ENCODE measurements at regions not wholly inside any gene's neighbourhood (a gene's known extent, or its start where the extent isn't known, plus 50 kb on each side); places are given as distances from the start of the nearest gene placed in this dataset.

- no peak overlapping the region for H2BK20ac ChIP-seq (ENCODE audit: low read depth, low read length, poor library complexity, severe bottlenecking)
- no peak overlapping the region for H2BK5ac ChIP-seq (ENCODE audit: insufficient read length, low read length)
- H2AFZ ChIP-seq (ENCODE audit: low read length), result no peak overlapping the region
- H4K8ac ChIP-seq (replicated peaks; ENCODE audit: insufficient read length, low read depth, low read length), result no peak overlapping the region
- H2BK12ac ChIP-seq (ENCODE audit: insufficient read length, low read depth, low read length), result no peak overlapping the region
- H3K27me3 ChIP-seq (ENCODE audit: insufficient read depth, low read length), result no peaks in the 10 kb centered on the region
- no peak overlapping the region for H3K23ac ChIP-seq (ENCODE audit: insufficient read length, low read depth, low read length)
- no peaks in the 10 kb centered on the region for H3K79me1 ChIP-seq (ENCODE audit: insufficient read depth, low read depth, low read length, poor library complexity, severe bottlenecking)
- Mint-ChIP-seq H3K27me3 (ENCODE audit: low read depth) (no peaks in the 10 kb centered on the region), H3K27ac (no peak overlapping the region), H3K9me3 (no peaks in the 10 kb centered on the region), H3K4me1 (no peaks in the 10 kb centered on the region), H3K4me3 (no peak overlapping the region), H3K36me3 (ENCODE audit: insufficient read depth in 1 of 3, low read depth in 3 of 3) (no peaks in the 10 kb centered on the region)
- no peak overlapping the region for H3K14ac ChIP-seq (ENCODE audit: insufficient read depth, low read length)
- no peak for DNase-seq
- no peak overlapping the region for H3T11ph ChIP-seq (ENCODE audit: low read length)
- WGBS (ENCODE audit: extremely low coverage, insufficient read length, low lambda C conversion rate), result no CpG with 5 or more reads among the region's 3 CpGs
- H2AK5ac ChIP-seq (ENCODE audit: insufficient read length, low read length), result no peak overlapping the region
- no peaks in the 10 kb centered on the region for H3K4me1 ChIP-seq (ENCODE audit: insufficient read depth, low read length)
- no peak overlapping the region for H4K91ac ChIP-seq (ENCODE audit: insufficient read length, low read depth, low read length)
- H3K9me3 ChIP-seq (ENCODE audit: control insufficient read depth, low read depth, low read length), result no peaks in the 10 kb centered on the region
- H4K5ac ChIP-seq (ENCODE audit: insufficient read length, low read depth, low read length), result no peak overlapping the region
- H2BK15ac ChIP-seq (ENCODE audit: low read depth, low read length), result no peak overlapping the region
- no peak overlapping the region for H3K56ac ChIP-seq (ENCODE audit: insufficient read length, low read depth, low read length)
- no peak overlapping the region for H3K4me2 ChIP-seq (ENCODE audit: insufficient read depth, insufficient read length, low read length)
- no peaks in the 10 kb centered on the region for H3K23me2 ChIP-seq (ENCODE audit: insufficient read length, low read depth, low read length, poor library complexity, severe bottlenecking)
- H3K27ac ChIP-seq (ENCODE audit: insufficient read length, low read depth, low read length), result no peak overlapping the region
- no peak overlapping the region for H3K9ac ChIP-seq (ENCODE audit: extremely low read depth, insufficient read length, low read length)
- no peak overlapping the region for H2BK120ac ChIP-seq (ENCODE audit: low read depth, low read length, poor library complexity, severe bottlenecking)
- H3K18ac ChIP-seq (ENCODE audit: insufficient read length, low read depth, low read length), result no peak overlapping the region
- no peak overlapping the region for H3K4ac ChIP-seq (ENCODE audit: low read depth, low read length)
- H3K79me2 ChIP-seq (ENCODE audit: insufficient read depth, low read length), result no peaks in the 10 kb centered on the region
- TF ChIP-seq CTCF (conservative IDR thresholded peaks at IDR 0.05), result peak; percentile 58; the same call in 2 of the 3 replicates
- no peaks in the 10 kb centered on the region for H4K20me1 ChIP-seq (ENCODE audit: control insufficient read depth, insufficient read depth, insufficient read length)
Measured at GRCh38 chr10:27369880-27370279, 129.3 kb upstream of the ACBD5 start.
